IPS DF 4.7 (cell line): ENCODE measurements at regions not wholly inside any gene's neighbourhood (a gene's known extent, or its start where the extent isn't known, plus 50 kb on each side); places are given as distances from the start of the nearest gene placed in this dataset.

Experiments used
- DNase-seq: peaks from one replicate; pipeline ENCODE4 v3.0.0-alpha.2; 2013; ENCODE audit warnings: low spot score; ENCODE audit errors: extremely low read depth

- DNase-seq: no peak
Observed at GRCh38 chr2:176537932-176538331, 268.7 kb downstream of the MTX2 start.

GRCh38 chr2:176540995-176541394 is 271.8 kb downstream of the MTX2 start:
- no peak for DNase-seq

- DNase-seq: no peak
Observed at GRCh38 chr2:176542476-176542875, 273.2 kb downstream of the MTX2 start.

DNA sequence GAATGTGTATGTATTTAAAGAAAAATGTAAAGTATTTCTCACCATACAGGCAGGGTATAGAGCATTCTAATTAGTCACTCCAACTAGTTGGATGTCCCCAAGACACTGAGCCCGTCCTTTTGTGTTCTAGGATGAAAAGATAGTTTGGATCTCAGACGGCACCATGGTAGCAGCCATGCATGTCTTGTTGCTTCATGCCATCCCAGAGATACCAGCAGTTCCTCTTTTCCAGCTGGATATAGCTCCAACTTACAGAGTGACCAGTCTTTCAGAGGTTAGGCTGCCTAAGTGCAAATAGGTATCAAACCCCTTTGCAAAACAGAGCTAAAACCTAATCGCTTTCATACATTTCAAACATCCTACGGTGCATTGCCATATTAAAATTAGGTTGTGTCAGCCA is 275.3 kb downstream of the MTX2 start:
- no peak for DNase-seq

GRCh38 chr2:176544991-176545956 is 276.0 kb downstream of the MTX2 start:
- DNase-seq: no peak

- DNase-seq: no peak
Observed at GRCh38 chr2:176546550-176546949, 277.3 kb downstream of the MTX2 start.

DNA sequence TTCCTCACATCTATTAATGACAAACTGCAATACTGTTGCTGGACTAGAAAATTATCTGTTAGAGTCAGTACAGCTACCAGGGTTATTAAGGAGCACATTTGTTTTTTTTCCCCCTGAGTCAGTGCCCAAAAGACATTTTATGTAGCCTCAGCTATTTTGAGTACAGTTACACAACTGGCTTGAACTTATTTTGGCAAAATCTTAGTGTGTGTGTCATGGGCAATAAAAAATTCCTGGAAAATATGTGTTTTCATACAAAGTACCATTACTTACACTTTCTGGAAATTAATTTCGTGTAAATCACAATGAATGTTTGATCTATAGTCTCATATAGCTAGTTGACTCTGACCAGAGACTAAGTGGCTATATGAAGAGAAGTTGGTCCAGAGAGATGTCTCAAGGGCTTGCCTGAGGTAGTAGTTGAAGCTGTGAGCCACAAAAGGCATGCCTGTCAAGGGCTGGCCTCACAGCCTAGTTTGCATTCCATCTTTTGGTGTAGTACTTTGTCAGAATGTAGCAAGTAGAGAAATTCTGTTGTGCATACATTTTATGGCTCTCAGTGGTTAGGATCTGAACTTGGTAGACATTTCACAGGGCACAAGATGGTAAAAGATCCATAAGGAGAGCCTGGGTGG is 283.4 kb downstream of the MTX2 start:
- DNase-seq: no peak

DNA sequence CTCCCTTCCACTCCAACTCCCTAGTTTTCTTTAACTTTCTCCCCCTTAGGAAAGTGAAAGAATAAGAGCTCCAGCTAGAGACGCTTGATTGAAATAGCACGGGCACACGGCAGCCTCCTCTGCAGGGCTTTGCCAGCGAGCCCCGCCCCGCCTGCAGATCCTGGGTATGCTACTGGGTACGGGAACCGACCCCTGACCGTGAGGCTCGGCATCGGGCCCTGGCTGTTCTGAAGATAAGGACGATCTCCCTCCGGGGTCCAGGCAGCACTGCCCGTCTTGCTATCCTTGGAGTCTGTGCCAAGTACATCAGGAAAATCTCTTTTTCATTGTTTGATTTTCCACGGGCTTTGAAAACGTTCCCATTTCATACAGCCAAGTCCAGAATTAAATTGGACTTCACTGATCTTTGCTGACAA is 284.5 kb downstream of the MTX2 start:
- no peak for DNase-seq

- no peak for DNase-seq
Observed at GRCh38 chr2:176554101-176555048, 285.1 kb downstream of the MTX2 start.

DNA sequence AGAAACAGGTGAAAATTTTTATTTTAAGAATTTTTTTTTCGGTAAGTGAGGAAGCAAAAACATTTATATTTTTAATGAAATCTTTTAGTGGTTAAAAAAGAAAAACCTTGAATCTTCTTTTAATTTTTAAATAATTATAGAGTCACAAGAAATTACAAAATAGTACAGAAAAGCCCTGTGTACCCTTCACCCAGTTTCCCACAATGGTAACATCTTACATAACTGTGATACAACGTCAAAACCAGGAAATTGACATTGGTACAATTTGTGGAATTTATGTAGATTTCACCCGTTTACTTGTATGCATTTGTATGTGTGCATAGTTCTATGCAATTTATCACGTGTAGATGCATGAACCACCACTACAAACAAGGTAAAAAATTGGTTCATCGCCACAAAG is 285.9 kb downstream of the MTX2 start:
- DNase-seq: no peak

GRCh38 chr2:176555781-176556180 is 286.5 kb downstream of the MTX2 start:
- no peak for DNase-seq

DNA sequence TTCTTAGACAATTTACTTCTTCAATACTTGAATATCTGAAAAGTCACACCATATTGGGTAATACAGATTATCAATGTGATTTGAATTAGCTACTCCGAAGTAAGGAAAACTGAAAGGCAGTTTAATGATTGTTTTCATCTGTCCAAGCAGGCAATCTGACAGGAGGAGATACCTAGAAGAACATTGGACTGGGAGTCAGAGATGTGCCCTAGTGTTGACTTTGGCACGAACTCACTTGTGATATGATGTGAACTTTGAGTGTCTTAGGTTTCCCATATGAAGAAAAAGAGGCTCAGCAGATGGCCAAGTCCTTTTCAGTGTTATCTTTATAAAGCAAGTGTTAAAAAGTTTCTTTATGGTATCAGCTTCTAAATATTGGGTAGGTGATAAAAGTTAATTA is 287.1 kb downstream of the MTX2 start:
- DNase-seq: no peak

DNA sequence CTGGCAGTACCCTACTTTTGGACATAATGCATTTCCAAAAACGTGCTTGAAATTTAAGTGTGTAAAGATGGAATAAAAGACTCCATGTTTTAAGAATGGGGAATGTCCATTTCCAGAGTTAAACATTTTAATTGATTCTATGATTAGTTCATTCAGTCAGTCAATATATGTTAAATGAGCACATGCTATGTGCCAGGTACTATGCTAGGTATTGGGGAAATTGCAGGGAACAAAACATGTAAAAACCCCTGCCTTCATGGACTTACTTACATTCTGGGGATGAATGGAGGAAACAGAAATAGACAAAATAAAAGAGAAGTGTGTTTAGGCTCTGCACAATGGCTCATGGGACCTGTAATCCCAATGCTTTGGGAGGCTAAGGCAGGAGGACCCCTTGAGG is 288.6 kb downstream of the MTX2 start:
- DNase-seq: no peak

DNA sequence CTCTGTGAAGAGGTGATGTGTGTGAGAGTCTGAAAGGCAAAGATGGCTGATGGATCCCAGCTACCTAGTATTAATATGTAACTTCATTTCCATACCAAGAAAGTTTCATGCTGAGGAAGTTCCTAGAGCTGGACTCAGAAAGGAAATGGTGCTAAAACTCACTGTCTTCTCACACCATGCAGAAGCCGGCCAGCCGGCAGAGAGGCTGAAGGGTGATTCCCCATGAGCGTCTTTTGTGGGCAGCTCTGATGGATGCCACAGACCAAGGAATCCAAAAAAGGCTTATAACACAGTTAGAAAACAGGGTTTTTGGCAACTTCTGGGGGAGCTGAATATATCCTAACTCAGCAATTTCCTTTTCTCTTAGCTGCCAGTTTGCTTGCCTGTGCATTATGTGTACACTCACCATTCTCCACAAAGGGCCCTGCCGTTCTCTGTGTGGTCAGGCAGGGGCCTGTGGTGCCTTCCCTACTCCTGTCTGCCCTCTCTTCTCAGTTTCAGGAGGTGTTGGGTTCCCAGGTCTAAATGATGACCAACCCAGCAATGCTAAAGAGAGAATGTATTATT is 289.4 kb downstream of the MTX2 start:
- DNase-seq: no peak

GRCh38 chr2:176560296-176560695 is 291.1 kb downstream of the MTX2 start:
- no peak for DNase-seq

DNA sequence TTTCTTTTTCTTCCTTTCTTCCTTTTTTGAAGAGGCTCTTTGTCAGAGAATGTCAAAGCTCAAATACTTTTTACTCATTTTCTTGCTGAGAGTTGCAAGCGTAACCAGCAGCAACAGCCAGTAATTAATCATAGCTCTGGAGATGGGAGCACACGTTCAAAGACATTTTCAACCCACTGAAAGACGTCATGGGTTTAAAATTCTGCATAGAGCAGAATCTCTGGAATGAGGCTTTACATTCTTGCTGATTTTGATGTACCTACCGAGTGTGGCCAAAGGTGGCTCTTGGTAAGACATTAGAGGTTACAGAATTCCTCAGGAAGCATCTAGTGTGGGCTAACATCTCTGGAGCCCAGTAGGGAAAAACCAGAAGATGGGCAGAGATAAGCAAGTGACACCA is 292.5 kb downstream of the MTX2 start:
- no peak for DNase-seq

- DNase-seq: no peak
Observed at GRCh38 chr2:176562359-176563078, 293.3 kb downstream of the MTX2 start.

GRCh38 chr2:176565641-176566323 is 296.5 kb downstream of the MTX2 start:
- no peak for DNase-seq

DNA sequence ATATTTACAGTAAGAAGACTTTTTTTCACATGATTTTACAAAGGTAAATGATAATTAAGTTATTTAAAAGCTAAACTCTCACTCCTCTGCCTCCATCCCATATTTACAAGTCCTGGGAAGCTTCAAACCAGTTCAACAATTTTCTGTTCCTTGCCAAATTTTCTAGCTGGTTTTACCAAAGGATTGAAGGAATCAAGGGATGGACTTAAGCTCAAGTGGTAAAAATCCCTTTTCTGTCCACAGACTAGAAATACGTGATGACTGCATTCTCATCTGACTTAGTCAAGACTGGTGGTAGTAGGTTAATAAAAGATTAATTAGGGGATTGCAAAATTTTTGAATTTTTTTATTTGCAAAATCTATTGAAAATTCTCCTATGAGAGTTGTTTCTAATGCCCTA is 297.3 kb downstream of the MTX2 start:
- no peak for DNase-seq

DNA sequence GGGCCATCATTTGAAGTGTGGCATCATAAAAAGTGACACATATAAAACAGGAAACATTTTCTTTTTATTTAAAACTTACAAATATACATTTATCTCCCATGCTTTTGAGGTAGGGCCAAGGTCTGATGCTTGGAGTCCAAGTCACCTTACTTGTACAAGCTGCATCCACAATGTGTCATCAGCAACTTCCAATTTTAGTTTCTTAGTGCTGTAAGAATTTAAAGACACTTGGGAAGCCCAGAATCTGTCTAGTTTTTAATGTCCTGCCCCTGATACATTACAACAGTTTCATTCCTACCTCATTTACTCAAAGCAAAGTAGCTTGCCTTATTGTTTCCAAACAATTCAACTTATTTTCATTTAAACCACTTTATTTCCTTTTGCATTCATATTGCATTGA is 297.7 kb downstream of the MTX2 start:
- no peak for DNase-seq
